ENCODE measurements at regions not wholly inside any gene's neighbourhood (a gene's known extent, or its start where the extent isn't known, plus 50 kb on each side); places are given as distances from the start of the nearest gene placed in this dataset.

DNA sequence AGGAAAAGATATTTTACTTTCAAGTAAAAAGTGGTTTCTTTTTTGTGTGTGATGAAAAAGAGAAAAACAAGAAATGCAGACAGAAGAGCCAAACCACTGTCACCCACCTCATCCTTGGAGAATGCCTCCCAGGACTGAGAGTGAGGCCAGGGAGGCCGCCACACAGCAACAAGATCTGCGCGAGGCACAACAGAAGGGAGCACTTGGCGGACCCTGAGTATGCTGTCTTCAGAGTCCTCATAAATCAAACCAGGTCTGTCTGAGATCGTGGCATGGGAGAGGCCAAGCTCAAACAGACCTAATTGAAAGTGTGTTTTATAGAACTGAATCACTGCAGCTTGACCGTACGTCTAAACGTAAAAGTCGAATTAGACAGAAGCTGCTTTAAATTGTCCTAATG is 134.3 kb upstream of the VCX2 start:
- TF ChIP-seq POLR2A (IDR thresholded peaks at IDR 0.05) = no peak
- TF ChIP-seq, protein P1, sequence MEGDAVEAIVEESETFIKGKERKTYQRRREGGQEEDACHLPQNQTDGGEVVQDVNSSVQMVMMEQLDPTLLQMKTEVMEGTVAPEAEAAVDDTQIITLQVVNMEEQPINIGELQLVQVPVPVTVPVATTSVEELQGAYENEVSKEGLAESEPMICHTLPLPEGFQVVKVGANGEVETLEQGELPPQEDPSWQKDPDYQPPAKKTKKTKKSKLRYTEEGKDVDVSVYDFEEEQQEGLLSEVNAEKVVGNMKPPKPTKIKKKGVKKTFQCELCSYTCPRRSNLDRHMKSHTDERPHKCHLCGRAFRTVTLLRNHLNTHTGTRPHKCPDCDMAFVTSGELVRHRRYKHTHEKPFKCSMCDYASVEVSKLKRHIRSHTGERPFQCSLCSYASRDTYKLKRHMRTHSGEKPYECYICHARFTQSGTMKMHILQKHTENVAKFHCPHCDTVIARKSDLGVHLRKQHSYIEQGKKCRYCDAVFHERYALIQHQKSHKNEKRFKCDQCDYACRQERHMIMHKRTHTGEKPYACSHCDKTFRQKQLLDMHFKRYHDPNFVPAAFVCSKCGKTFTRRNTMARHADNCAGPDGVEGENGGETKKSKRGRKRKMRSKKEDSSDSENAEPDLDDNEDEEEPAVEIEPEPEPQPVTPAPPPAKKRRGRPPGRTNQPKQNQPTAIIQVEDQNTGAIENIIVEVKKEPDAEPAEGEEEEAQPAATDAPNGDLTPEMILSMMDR (IDR thresholded peaks at IDR 0.05) = no peak
- no peak for TF ChIP-seq EP300 (IDR thresholded peaks at IDR 0.05)

Data from stomach (tissue), 4 donors.